ENCODE measurements at regions not wholly inside any gene's neighbourhood (a gene's known extent, or its start where the extent isn't known, plus 50 kb on each side); places are given as distances from the start of the nearest gene placed in this dataset.

- ChIA-PET CTCF (no interaction called here), POLR2A (no interaction called here)
- Histone ChIP-seq H3K27ac (ENCODE audit: low read depth, low read length) (no peak overlapping the region), H3K4me3 (ENCODE audit: low read depth, low read length) (no peak overlapping the region), H3K9me3 (ENCODE audit: control insufficient read depth, insufficient read depth, low read length) (no peaks in the 10 kb centered on the region; the same call in 1 of the 2 replicates), H3K27me3 (ENCODE audit: control insufficient read depth, insufficient read depth, low read length) (no peaks in the 10 kb centered on the region)
- DNase-seq (ENCODE audit: low read depth, low spot score), result no peak
- TF ChIP-seq CTCF (IDR thresholded peaks at IDR 0.05; ENCODE audit: low read depth, low read length), result no peak
Measured at GRCh38 chr13:62629618-62630017, 1214.0 kb upstream of the PCDH20 start.

- no peak overlapping the region for H3K4me3 ChIP-seq (ENCODE audit: low read depth, low read length)
- no peaks in the 10 kb centered on the region for H3K27me3 ChIP-seq (ENCODE audit: control insufficient read depth, insufficient read depth, low read length)
- CTCF ChIA-PET, result no interaction called here
- no peak for TF ChIP-seq CTCF (IDR thresholded peaks at IDR 0.05; ENCODE audit: low read depth, low read length)
- no peaks in the 10 kb centered on the region; the same call in 1 of the 2 replicates for H3K9me3 ChIP-seq (ENCODE audit: control insufficient read depth, insufficient read depth, low read length)
- DNase-seq (ENCODE audit: low read depth, low spot score), result no peak
- POLR2A ChIA-PET, result no interaction called here
- no peak overlapping the region for H3K27ac ChIP-seq (ENCODE audit: low read depth, low read length)
Measured at GRCh38 chr13:62627226-62627625, 1211.6 kb upstream of the PCDH20 start.

- POLR2A ChIA-PET, result no interaction called here
- peak; percentile 26; the same call in 1 of the 2 replicates for TF ChIP-seq CTCF (IDR thresholded peaks at IDR 0.05; ENCODE audit: low read depth, low read length)
- Histone ChIP-seq H3K4me3 (ENCODE audit: low read depth, low read length) (no peak overlapping the region), H3K27me3 (ENCODE audit: control insufficient read depth, insufficient read depth, low read length) (no peaks in the 10 kb centered on the region), H3K27ac (ENCODE audit: low read depth, low read length) (no peak overlapping the region), H3K9me3 (ENCODE audit: control insufficient read depth, insufficient read depth, low read length) (no peaks in the 10 kb centered on the region; the same call in 1 of the 2 replicates)
- no peak for DNase-seq (ENCODE audit: low read depth, low spot score)
- CTCF ChIA-PET, result no interaction called here
Measured at GRCh38 chr13:62626771-62627170, 1211.1 kb upstream of the PCDH20 start.

GRCh38 chr13:62625214-62625881, 1209.7 kb upstream of the PCDH20 start:
- Histone ChIP-seq H3K27me3 (ENCODE audit: control insufficient read depth, insufficient read depth, low read length) (no peaks in the 10 kb centered on the region), H3K27ac (ENCODE audit: low read depth, low read length) (no peak overlapping the region), H3K4me3 (ENCODE audit: low read depth, low read length) (no peak overlapping the region), H3K9me3 (ENCODE audit: control insufficient read depth, insufficient read depth, low read length) (no peaks in the 10 kb centered on the region; the same call in 1 of the 2 replicates)
- TF ChIP-seq CTCF (IDR thresholded peaks at IDR 0.05; ENCODE audit: low read depth, low read length), result no peak
- ChIA-PET POLR2A (no interaction called here), CTCF (no interaction called here)
- DNase-seq (ENCODE audit: low read depth, low spot score), result no peak

- Histone ChIP-seq H3K4me3 (ENCODE audit: low read depth, low read length) (no peak overlapping the region), H3K27ac (ENCODE audit: low read depth, low read length) (no peak overlapping the region), H3K9me3 (ENCODE audit: control insufficient read depth, insufficient read depth, low read length) (no peaks in the 10 kb centered on the region), H3K27me3 (ENCODE audit: control insufficient read depth, insufficient read depth, low read length) (no peaks in the 10 kb centered on the region)
- DNase-seq (ENCODE audit: low read depth, low spot score), result no peak
- no peak for TF ChIP-seq CTCF (IDR thresholded peaks at IDR 0.05; ENCODE audit: low read depth, low read length)
- ChIA-PET CTCF (no interaction called here), POLR2A (no interaction called here)
Measured at GRCh38 chr13:62613819-62614218, 1198.2 kb upstream of the PCDH20 start.

Data from AG04450 (cell line).